GM12878 (cell line): ENCODE measurements at regions not wholly inside any gene's neighbourhood (a gene's known extent, or its start where the extent isn't known, plus 50 kb on each side); places are given as distances from the start of the nearest gene placed in this dataset.

ENCODE experiments used
- BRCA1 ChIP-seq: IDR thresholded peaks from 2 replicates; pipeline ENCODE4 v1.6.1; 2011; ENCODE audit warnings: low read depth, low read length, improper control_type of control experiment
- CBFB ChIP-seq: IDR thresholded peaks from 2 replicates; pipeline ENCODE4 v1.6.1; 2016; ENCODE audit warnings: antibody characterized with exemption, low read depth
- CBX3 ChIP-seq: fragments of 200-600 bp; sonication (generic); IDR thresholded peaks from 2 replicates; pipeline ENCODE4 v1.6.1; 2016; ENCODE audit warnings: low read depth, borderline replicate concordance
- MTA2 ChIP-seq: fragments of 450-650 bp; IDR thresholded peaks from 2 replicates; pipeline ENCODE4 v1.6.1; 2016; ENCODE audit warnings: low read depth, mild to moderate bottlenecking, moderate library complexity
- NFIC ChIP-seq: IDR thresholded peaks from 2 replicates; pipeline ENCODE4 v1.6.1; 2012; ENCODE audit warnings: low read depth, mild to moderate bottlenecking, inconsistent platforms, low read length, moderate library complexity
- NR2C2 ChIP-seq: IDR thresholded peaks from 2 replicates; pipeline ENCODE4 v1.6.1; 2011; ENCODE audit warnings: borderline replicate concordance, low read depth; ENCODE audit not compliant: control insufficient read depth, insufficient read length
- POLR2AphosphoS5 ChIP-seq: IDR thresholded peaks from 2 replicates; pipeline ENCODE4 v1.6.1; 2011; ENCODE audit warnings: mild to moderate bottlenecking, low read length, inconsistent platforms
- SP1 ChIP-seq: IDR thresholded peaks from one replicate; pipeline ENCODE4 v1.6.1; 2011; ENCODE audit warnings: low read depth, low read length
- SREBF2 ChIP-seq: IDR thresholded peaks from 2 replicates; pipeline ENCODE4 v1.6.1; 2012; ENCODE audit warnings: mild to moderate bottlenecking, low read length
- TCF7 ChIP-seq: IDR thresholded peaks from 2 replicates; pipeline ENCODE4 v1.6.1; 2014; ENCODE audit warnings: antibody characterized with exemption, borderline replicate concordance
- YY1 ChIP-seq: IDR thresholded peaks from 2 replicates; pipeline ENCODE4 v1.6.1; 2011; ENCODE audit warnings: low read depth, mild to moderate bottlenecking, low read length
- TF ChIP-seq, protein P1 (sequence below): IDR thresholded peaks from 2 replicates; pipeline ENCODE4 v1.6.1; 2012; ENCODE audit warnings: improper control_type of control experiment, low read depth, low read length; ENCODE audit not compliant: insufficient replicate concordance
- TF ChIP-seq, protein P2 (sequence below): IDR thresholded peaks from 2 replicates; pipeline ENCODE4 v1.6.1; 2012; ENCODE audit warnings: low read length, inconsistent platforms

DNA sequence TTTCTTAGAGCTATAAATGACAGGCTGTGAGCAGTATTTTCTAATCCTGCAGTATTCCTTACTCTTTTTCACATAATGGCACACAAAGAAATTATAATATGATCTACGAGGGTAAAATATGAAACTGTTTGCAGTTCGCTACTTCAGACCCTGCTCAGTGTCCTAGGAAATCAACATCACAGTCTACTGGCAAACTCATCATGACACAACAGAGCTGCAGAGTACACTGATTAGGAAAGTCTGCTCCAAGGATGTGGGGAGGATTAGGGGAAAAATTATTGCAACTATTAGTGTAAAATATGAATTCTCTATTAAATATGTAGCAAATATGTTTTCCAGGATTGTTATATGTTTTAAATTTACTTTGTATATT is 149.2 kb upstream of the REG3G start (continued):
- TF ChIP-seq, protein P1, sequence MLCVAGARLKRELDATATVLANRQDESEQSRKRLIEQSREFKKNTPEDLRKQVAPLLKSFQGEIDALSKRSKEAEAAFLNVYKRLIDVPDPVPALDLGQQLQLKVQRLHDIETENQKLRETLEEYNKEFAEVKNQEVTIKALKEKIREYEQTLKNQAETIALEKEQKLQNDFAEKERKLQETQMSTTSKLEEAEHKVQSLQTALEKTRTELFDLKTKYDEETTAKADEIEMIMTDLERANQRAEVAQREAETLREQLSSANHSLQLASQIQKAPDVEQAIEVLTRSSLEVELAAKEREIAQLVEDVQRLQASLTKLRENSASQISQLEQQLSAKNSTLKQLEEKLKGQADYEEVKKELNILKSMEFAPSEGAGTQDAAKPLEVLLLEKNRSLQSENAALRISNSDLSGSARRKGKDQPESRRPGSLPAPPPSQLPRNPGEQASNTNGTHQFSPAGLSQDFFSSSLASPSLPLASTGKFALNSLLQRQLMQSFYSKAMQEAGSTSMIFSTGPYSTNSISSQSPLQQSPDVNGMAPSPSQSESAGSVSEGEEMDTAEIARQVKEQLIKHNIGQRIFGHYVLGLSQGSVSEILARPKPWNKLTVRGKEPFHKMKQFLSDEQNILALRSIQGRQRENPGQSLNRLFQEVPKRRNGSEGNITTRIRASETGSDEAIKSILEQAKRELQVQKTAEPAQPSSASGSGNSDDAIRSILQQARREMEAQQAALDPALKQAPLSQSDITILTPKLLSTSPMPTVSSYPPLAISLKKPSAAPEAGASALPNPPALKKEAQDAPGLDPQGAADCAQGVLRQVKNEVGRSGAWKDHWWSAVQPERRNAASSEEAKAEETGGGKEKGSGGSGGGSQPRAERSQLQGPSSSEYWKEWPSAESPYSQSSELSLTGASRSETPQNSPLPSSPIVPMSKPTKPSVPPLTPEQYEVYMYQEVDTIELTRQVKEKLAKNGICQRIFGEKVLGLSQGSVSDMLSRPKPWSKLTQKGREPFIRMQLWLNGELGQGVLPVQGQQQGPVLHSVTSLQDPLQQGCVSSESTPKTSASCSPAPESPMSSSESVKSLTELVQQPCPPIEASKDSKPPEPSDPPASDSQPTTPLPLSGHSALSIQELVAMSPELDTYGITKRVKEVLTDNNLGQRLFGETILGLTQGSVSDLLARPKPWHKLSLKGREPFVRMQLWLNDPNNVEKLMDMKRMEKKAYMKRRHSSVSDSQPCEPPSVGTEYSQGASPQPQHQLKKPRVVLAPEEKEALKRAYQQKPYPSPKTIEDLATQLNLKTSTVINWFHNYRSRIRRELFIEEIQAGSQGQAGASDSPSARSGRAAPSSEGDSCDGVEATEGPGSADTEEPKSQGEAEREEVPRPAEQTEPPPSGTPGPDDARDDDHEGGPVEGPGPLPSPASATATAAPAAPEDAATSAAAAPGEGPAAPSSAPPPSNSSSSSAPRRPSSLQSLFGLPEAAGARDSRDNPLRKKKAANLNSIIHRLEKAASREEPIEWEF, result no peak
- TF ChIP-seq BRCA1 (no peak), SP1 (no peak), SREBF2 (no peak), CBFB (no peak), NFIC (no peak), MTA2 (no peak), YY1 (no peak), NR2C2 (no peak), CBX3 (no peak), TCF7 (no peak), POLR2AphosphoS5 (no peak)
- TF ChIP-seq, protein P2, sequence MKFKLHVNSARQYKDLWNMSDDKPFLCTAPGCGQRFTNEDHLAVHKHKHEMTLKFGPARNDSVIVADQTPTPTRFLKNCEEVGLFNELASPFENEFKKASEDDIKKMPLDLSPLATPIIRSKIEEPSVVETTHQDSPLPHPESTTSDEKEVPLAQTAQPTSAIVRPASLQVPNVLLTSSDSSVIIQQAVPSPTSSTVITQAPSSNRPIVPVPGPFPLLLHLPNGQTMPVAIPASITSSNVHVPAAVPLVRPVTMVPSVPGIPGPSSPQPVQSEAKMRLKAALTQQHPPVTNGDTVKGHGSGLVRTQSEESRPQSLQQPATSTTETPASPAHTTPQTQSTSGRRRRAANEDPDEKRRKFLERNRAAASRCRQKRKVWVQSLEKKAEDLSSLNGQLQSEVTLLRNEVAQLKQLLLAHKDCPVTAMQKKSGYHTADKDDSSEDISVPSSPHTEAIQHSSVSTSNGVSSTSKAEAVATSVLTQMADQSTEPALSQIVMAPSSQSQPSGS, result no peak
